Naive thymus-derived CD4-positive, alpha-beta T cell (primary cell): ENCODE measurements at regions not wholly inside any gene's neighbourhood (a gene's known extent, or its start where the extent isn't known, plus 50 kb on each side); places are given as distances from the start of the nearest gene placed in this dataset.
A peak's percentile ranks its signal among the peaks of the same experiment; 100 is the strongest.

Source experiments
- ATAC-seq: fragments of 150-1000 bp; cut with Tn5 transposase; 2 replicates; pipeline ENCODE4 v1.10.0; 2021; ENCODE audit warnings: mild to moderate bottlenecking, moderate library complexity
- CTCF ChIA-PET: fragments of 350-600 bp; sonication (Branson Sonifier 250); formaldehyde crosslinking; loops from one replicate; lab custom pipeline; 2021; ENCODE audit warnings: antibody characterized with exemption; lab: Charles Lee
- POLR2A ChIA-PET: fragments of 350-600 bp; sonication (Branson Sonifier 250); formaldehyde crosslinking; loops from one replicate; lab custom pipeline; 2021; ENCODE audit warnings: antibody characterized with exemption, inconsistent platforms; lab: Charles Lee
- DNase-seq, 9 donors: peaks; one replicate each; pipeline versions ENCODE4 v3.0.0 to v3.0.0-alpha.2; 2020 to 2022; ENCODE audit warnings: mixed read lengths in 1 of 9
- H3K27ac ChIP-seq: one replicate; pipeline ENCODE4 v1.7.0; 2013; ENCODE audit warnings: mild to moderate bottlenecking, low read depth, low read length, moderate library complexity
- H3K27me3 ChIP-seq, 2 donors: one replicate each; pipeline ENCODE4 v1.7.0; 2013; ENCODE audit warnings: low read length in 2 of 2, mild to moderate bottlenecking in 2 of 2, moderate library complexity in 2 of 2; ENCODE audit not compliant: control insufficient read depth in 2 of 2, insufficient read depth in 2 of 2
- H3K36me3 ChIP-seq, 3 experiments: 1 replicate in 2 of 3; 2 replicates in 1 of 3; pipeline ENCODE4 v1.7.0; 2013; ENCODE audit warnings: low read length in 3 of 3, mild to moderate bottlenecking in 3 of 3, moderate library complexity in 1 of 3; ENCODE audit not compliant: insufficient read depth in 3 of 3, control insufficient read depth in 2 of 3
- H3K4me1 ChIP-seq, 2 donors: one replicate each; pipeline ENCODE4 v1.7.0; 2013; ENCODE audit warnings: low read length in 2 of 2, mild to moderate bottlenecking in 2 of 2, moderate library complexity in 1 of 2; ENCODE audit not compliant: control insufficient read depth in 2 of 2, insufficient read depth in 2 of 2
- H3K4me3 ChIP-seq: 2 replicates; pipeline ENCODE4 v1.7.0; 2013; ENCODE audit warnings: mild to moderate bottlenecking, low read length
- H3K9me3 ChIP-seq, 3 experiments: 1 replicate in 2 of 3; 2 replicates in 1 of 3; pipeline ENCODE4 v1.7.0; 2013; ENCODE audit warnings: low read length in 3 of 3; ENCODE audit not compliant: control insufficient read depth in 2 of 3
- H3K27ac Mint-ChIP-seq, 9 donors: one replicate each; pipeline ENCODE4 v1.8.0; 2020 to 2022; ENCODE audit warnings: mixed read lengths in 9 of 9, mild to moderate bottlenecking in 8 of 9, moderate library complexity in 5 of 9, inconsistent platforms in 2 of 9
- H3K27me3 Mint-ChIP-seq, 5 donors: one replicate each; pipeline ENCODE4 v1.8.0; 2021 to 2022; ENCODE audit warnings: mixed read lengths in 5 of 5, mild to moderate bottlenecking in 1 of 5
- H3K36me3 Mint-ChIP-seq, 5 donors: one replicate each; pipeline ENCODE4 v1.8.0; 2020 to 2022; ENCODE audit warnings: mixed read lengths in 5 of 5, mild to moderate bottlenecking in 3 of 5, inconsistent platforms in 1 of 5
- H3K4me1 Mint-ChIP-seq, 7 donors: one replicate each; pipeline ENCODE4 v1.8.0; 2020 to 2022; ENCODE audit warnings: mixed read lengths in 7 of 7, mild to moderate bottlenecking in 3 of 7, inconsistent platforms in 1 of 7
- H3K4me3 Mint-ChIP-seq, 10 donors: one replicate each; pipeline ENCODE4 v1.8.0; 2020 to 2022; ENCODE audit warnings: mild to moderate bottlenecking in 10 of 10, mixed read lengths in 10 of 10, moderate library complexity in 6 of 10, inconsistent platforms in 2 of 10
- H3K9me3 Mint-ChIP-seq, 11 donors: one replicate each; pipeline ENCODE4 v1.8.0; 2020 to 2022; ENCODE audit warnings: mixed read lengths in 11 of 11, mild to moderate bottlenecking in 4 of 11, inconsistent platforms in 1 of 11, moderate library complexity in 1 of 11
- intact Hi-C, 2 donors: fragments of 100-400 bp; cut with micrococcal nuclease; formaldehyde crosslinking; loops; one replicate each; pipeline ENCODE4 v1.15.1; 2023

- no peaks in the 10 kb centered on the region for H3K27me3 Mint-ChIP-seq
- no peak overlapping the region for H3K4me3 Mint-ChIP-seq
- Histone ChIP-seq H3K27me3 (no peaks in the 10 kb centered on the region), H3K9me3 (no peaks in the 10 kb centered on the region), H3K4me1 (peaks cover 0 to 14% of the 10 kb centered on the region in 2 donors), H3K27ac (no peak overlapping the region), H3K4me3 (no peak overlapping the region), H3K36me3 (no peaks in the 10 kb centered on the region)
- ChIA-PET POLR2A (interaction anchor here (0.6 kb wide), 1 partner anchor 475 kb away, joined by 3 read pairs; no protein-coding TSS in a partner anchor), CTCF (no interaction called here)
- peaks cover 0 to 19% (median 9%) of the 10 kb centered on the region in 7 donors for H3K4me1 Mint-ChIP-seq
- ATAC-seq (no peak), DNase-seq (no peak)
- peaks cover 0 to 2% (median 0%) of the 10 kb centered on the region in 5 donors for H3K36me3 Mint-ChIP-seq
- no peak overlapping the region for H3K27ac Mint-ChIP-seq
- intact Hi-C loops, result loop anchor here in 1 of 2 donors (1.0 to 10.0 kb wide), 3 partner anchors 482 to 805 kb away; partner anchors contain the start of gene TBL1XR1
- H3K9me3 Mint-ChIP-seq, result peaks cover 0 to 3% (median 0%) of the 10 kb centered on the region in 11 donors
Measured at GRCh38 chr3:177676947-177677587, 479.8 kb upstream of the TBL1XR1 start.

GRCh38 chr3:177679568-177680471, 482.5 kb upstream of the TBL1XR1 start:
- Mint-ChIP-seq H3K36me3 (peaks cover 0 to 2% (median 0%) of the 10 kb centered on the region in 5 donors), H3K4me1 (peaks cover 0 to 38% (median 16%) of the 10 kb centered on the region in 7 donors), H3K27ac (peak overlapping the region in 3 of 9 donors; percentile 7 to 28 (median 27)), H3K4me3 (no peak overlapping the region), H3K9me3 (peaks cover 0 to 3% (median 0%) of the 10 kb centered on the region in 11 donors), H3K27me3 (no peaks in the 10 kb centered on the region)
- DNase-seq, result no peak
- H3K27me3 ChIP-seq, result no peaks in the 10 kb centered on the region
- peaks cover 0 to 37% of the 10 kb centered on the region in 2 donors for H3K4me1 ChIP-seq
- H3K9me3 ChIP-seq, result no peaks in the 10 kb centered on the region
- no peak overlapping the region for H3K27ac ChIP-seq
- intact Hi-C loops, result loop anchor here in 1 of 2 donors (5.0 to 10.0 kb wide), 2 partner anchors 485 to 808 kb away; partner anchors contain the start of gene TBL1XR1
- CTCF ChIA-PET, result no interaction called here
- H3K4me3 ChIP-seq, result no peak overlapping the region
- H3K36me3 ChIP-seq, result no peaks in the 10 kb centered on the region
- POLR2A ChIA-PET, result no interaction called here
- peak; percentile 67 for ATAC-seq

GRCh38 chr3:177680472-177680821, 483.2 kb upstream of the TBL1XR1 start:
- no peaks in the 10 kb centered on the region for H3K9me3 ChIP-seq
- CTCF ChIA-PET, result no interaction called here
- peaks cover 0 to 38% (median 16%) of the 10 kb centered on the region in 7 donors for H3K4me1 Mint-ChIP-seq
- intact Hi-C loops, result no loop called here
- H3K27me3 ChIP-seq, result no peaks in the 10 kb centered on the region
- H3K27ac ChIP-seq, result no peak overlapping the region
- DNase-seq, result no peak
- peaks cover 0 to 3% (median 0%) of the 10 kb centered on the region in 11 donors for H3K9me3 Mint-ChIP-seq
- no peak overlapping the region for H3K27ac Mint-ChIP-seq
- no peak overlapping the region for H3K4me3 Mint-ChIP-seq
- peaks cover 0 to 2% (median 0%) of the 10 kb centered on the region in 5 donors for H3K36me3 Mint-ChIP-seq
- H3K4me1 ChIP-seq, result peaks cover 0 to 37% of the 10 kb centered on the region in 2 donors
- POLR2A ChIA-PET, result no interaction called here
- no peaks in the 10 kb centered on the region for H3K27me3 Mint-ChIP-seq
- no peaks in the 10 kb centered on the region for H3K36me3 ChIP-seq
- ATAC-seq, result no peak
- no peak overlapping the region for H3K4me3 ChIP-seq

GRCh38 chr3:177681156-177681555, 483.9 kb upstream of the TBL1XR1 start:
- H3K27ac ChIP-seq, result no peak overlapping the region
- ATAC-seq (no peak), DNase-seq (no peak)
- no peak overlapping the region for H3K4me3 Mint-ChIP-seq
- no peak overlapping the region for H3K4me3 ChIP-seq
- peaks cover 0 to 2% (median 0%) of the 10 kb centered on the region in 5 donors for H3K36me3 Mint-ChIP-seq
- H3K27me3 Mint-ChIP-seq, result no peaks in the 10 kb centered on the region
- H3K27ac Mint-ChIP-seq, result no peak overlapping the region
- intact Hi-C loops, result no loop called here
- H3K4me1 ChIP-seq, result peaks cover 0 to 37% of the 10 kb centered on the region in 2 donors
- H3K36me3 ChIP-seq, result no peaks in the 10 kb centered on the region
- H3K27me3 ChIP-seq, result no peaks in the 10 kb centered on the region
- peaks cover 0 to 38% (median 15%) of the 10 kb centered on the region in 7 donors for H3K4me1 Mint-ChIP-seq
- no peaks in the 10 kb centered on the region for H3K9me3 ChIP-seq
- peaks cover 0 to 3% (median 0%) of the 10 kb centered on the region in 11 donors for H3K9me3 Mint-ChIP-seq
- ChIA-PET CTCF (no interaction called here), POLR2A (no interaction called here)

GRCh38 chr3:177681852-177682251, 484.6 kb upstream of the TBL1XR1 start:
- H3K27ac ChIP-seq, result no peak overlapping the region
- CTCF ChIA-PET, result no interaction called here
- DNase-seq (no peak), ATAC-seq (peak; percentile 45)
- Mint-ChIP-seq H3K27me3 (no peaks in the 10 kb centered on the region), H3K27ac (no peak overlapping the region), H3K9me3 (peaks cover 0 to 3% (median 0%) of the 10 kb centered on the region in 11 donors), H3K4me3 (no peak overlapping the region), H3K4me1 (peaks cover 0 to 38% (median 11%) of the 10 kb centered on the region in 7 donors), H3K36me3 (peaks cover 0 to 2% (median 0%) of the 10 kb centered on the region in 5 donors)
- H3K27me3 ChIP-seq, result no peaks in the 10 kb centered on the region
- peaks cover 0 to 37% of the 10 kb centered on the region in 2 donors for H3K4me1 ChIP-seq
- POLR2A ChIA-PET, result interaction anchor here (0.6 kb wide), 1 partner anchor 32 kb away, joined by 3 read pairs; no protein-coding TSS in a partner anchor
- H3K9me3 ChIP-seq, result no peaks in the 10 kb centered on the region
- peak overlapping the region; percentile 8 for H3K4me3 ChIP-seq
- no peaks in the 10 kb centered on the region for H3K36me3 ChIP-seq
- intact Hi-C loops, result no loop called here

GRCh38 chr3:177683586-177683985, 486.3 kb upstream of the TBL1XR1 start:
- Mint-ChIP-seq H3K27me3 (no peaks in the 10 kb centered on the region), H3K9me3 (peaks cover 0 to 3% (median 0%) of the 10 kb centered on the region in 11 donors), H3K36me3 (peaks cover 0 to 2% (median 0%) of the 10 kb centered on the region in 5 donors), H3K27ac (peak overlapping the region in 1 of 9 donors; percentile 5), H3K4me1 (peaks cover 0 to 38% (median 11%) of the 10 kb centered on the region in 7 donors), H3K4me3 (peak overlapping the region in 1 of 10 donors; percentile 1)
- Histone ChIP-seq H3K4me1 (peaks cover 0 to 37% of the 10 kb centered on the region in 2 donors), H3K9me3 (no peaks in the 10 kb centered on the region), H3K36me3 (no peaks in the 10 kb centered on the region), H3K4me3 (no peak overlapping the region), H3K27ac (no peak overlapping the region), H3K27me3 (no peaks in the 10 kb centered on the region)
- ChIA-PET CTCF (no interaction called here), POLR2A (no interaction called here)
- peak; percentile 57 for ATAC-seq
- intact Hi-C loops, result no loop called here
- no peak for DNase-seq
